Esophagus muscularis mucosa (tissue), 4 donors: ENCODE measurements at regions not wholly inside any gene's neighbourhood (a gene's known extent, or its start where the extent isn't known, plus 50 kb on each side); places are given as distances from the start of the nearest gene placed in this dataset.

ENCODE experiments used
- DNase-seq: peaks from one replicate; pipeline ENCODE4 v3.0.0-alpha.2; 2017; ENCODE audit errors: extremely low spot score
- H3K27ac ChIP-seq, 4 donors: fragments of 200-600 bp; sonication (generic); replicated peaks in 1 of 4; 1 replicate in 3 of 4; 2 replicates in 1 of 4; pipeline ENCODE4 v1.5.1; 2016 to 2019; ENCODE audit warnings: mild to moderate bottlenecking in 1 of 4
- H3K27me3 ChIP-seq, 4 donors: fragments of 200-600 bp; sonication (generic); one replicate each; pipeline versions ENCODE4 v1.5.1 to v1.6.0; 2016 to 2019
- H3K36me3 ChIP-seq, 4 donors: fragments of 200-600 bp; sonication (generic); one replicate each; pipeline ENCODE4 v1.5.1; 2016 to 2019
- H3K4me1 ChIP-seq, 4 donors: fragments of 200-600 bp; sonication (generic); one replicate each; pipeline ENCODE4 v1.5.1; 2016 to 2019
- H3K4me3 ChIP-seq, 4 donors: fragments of 200-600 bp; sonication (generic); 1 replicate in 2 of 4; 2 replicates in 2 of 4; pipeline ENCODE4 v1.5.1; 2016 to 2019; ENCODE audit warnings: mild to moderate bottlenecking in 4 of 4, moderate library complexity in 1 of 4
- H3K9me3 ChIP-seq, 4 donors: fragments of 200-600 bp; sonication (generic); 1 replicate in 3 of 4; 2 replicates in 1 of 4; pipeline ENCODE4 v1.5.1; 2016 to 2019
- CTCF ChIP-seq, 3 experiments: fragments of 200-600 bp in 2 of 3; fragments of 450-650 bp in 1 of 3; sonication (generic) in 2 of 3; IDR thresholded peaks; one replicate each; pipeline ENCODE4 v1.5.1; 2017 to 2019; ENCODE audit warnings: antibody characterized with exemption in 3 of 3, mild to moderate bottlenecking in 2 of 3, moderate library complexity in 1 of 3
- EP300 ChIP-seq: sonication (generic); formaldehyde crosslinking; IDR thresholded peaks from one replicate; pipeline ENCODE4 v1.6.1; 2017; ENCODE audit warnings: antibody characterized with exemption
- POLR2A ChIP-seq: fragments of 450-650 bp; IDR thresholded peaks from one replicate; pipeline ENCODE4 v1.6.1; 2017; ENCODE audit warnings: antibody characterized with exemption, moderate library complexity, mild to moderate bottlenecking, low read depth
- POLR2AphosphoS5 ChIP-seq, 2 donors: sonication (generic); formaldehyde crosslinking; IDR thresholded peaks; one replicate each; pipeline ENCODE4 v1.6.1; 2017; ENCODE audit warnings: antibody characterized with exemption in 2 of 2
- WGBS: methylation state at CpG from one replicate; pipeline ENCODE4 v1.1.5; 2018; 5-methylcytosine and 5-hydroxymethylcytosine counted together
- intact Hi-C: fragments of 100-400 bp; cut with DNase I; formaldehyde crosslinking; loops from one replicate; pipeline ENCODE4 v1.15.1; 2023

GRCh38 chr2:12363138-12363537 is 353.6 kb upstream of the TRIB2 start:
- H3K36me3 ChIP-seq: no peaks in the 10 kb centered on the region
- intact Hi-C loops: no loop called here
- no peak overlapping the region for H3K4me3 ChIP-seq
- H3K4me1 ChIP-seq: peaks cover 0 to 1% (median 0%) of the 10 kb centered on the region in 4 donors
- 87% methylated on average over 3 of the region's 3 CpGs for WGBS
- no peak for DNase-seq
- TF ChIP-seq POLR2AphosphoS5 (IDR thresholded peaks at IDR 0.05) (no peak), CTCF (IDR thresholded peaks at IDR 0.05) (no peak), EP300 (no peak), POLR2A (no peak)
- H3K9me3 ChIP-seq: no peaks in the 10 kb centered on the region
- H3K27ac ChIP-seq: no peak overlapping the region
- no peaks in the 10 kb centered on the region for H3K27me3 ChIP-seq

GRCh38 chr2:12363569-12363968 is 353.2 kb upstream of the TRIB2 start:
- WGBS: 48% methylated on average over 1 of the region's 1 CpG
- Histone ChIP-seq H3K9me3 (no peaks in the 10 kb centered on the region), H3K4me1 (peaks cover 0 to 5% (median 0%) of the 10 kb centered on the region in 4 donors), H3K36me3 (no peaks in the 10 kb centered on the region), H3K27me3 (no peaks in the 10 kb centered on the region), H3K4me3 (no peak overlapping the region), H3K27ac (no peak overlapping the region)
- intact Hi-C loops: no loop called here
- TF ChIP-seq POLR2A (no peak), EP300 (no peak), CTCF (IDR thresholded peaks at IDR 0.05) (no peak), POLR2AphosphoS5 (IDR thresholded peaks at IDR 0.05) (no peak)
- no peak for DNase-seq

GRCh38 chr2:12369566-12369965 is 347.2 kb upstream of the TRIB2 start:
- no peak for DNase-seq
- Histone ChIP-seq H3K9me3 (no peaks in the 10 kb centered on the region), H3K36me3 (no peaks in the 10 kb centered on the region), H3K27ac (no peak overlapping the region), H3K4me1 (peaks cover 0 to 5% (median 0%) of the 10 kb centered on the region in 4 donors), H3K4me3 (no peak overlapping the region), H3K27me3 (no peaks in the 10 kb centered on the region)
- TF ChIP-seq CTCF (IDR thresholded peaks at IDR 0.05) (no peak), EP300 (no peak), POLR2A (no peak), POLR2AphosphoS5 (IDR thresholded peaks at IDR 0.05) (no peak)
- WGBS: 95% methylated on average over 3 of the region's 3 CpGs
- intact Hi-C loops: no loop called here

- WGBS: 91% methylated on average over 1 of the region's 1 CpG
- TF ChIP-seq CTCF (IDR thresholded peaks at IDR 0.05) (no peak), EP300 (no peak), POLR2A (no peak), POLR2AphosphoS5 (IDR thresholded peaks at IDR 0.05) (no peak)
- Histone ChIP-seq H3K4me1 (no peaks in the 10 kb centered on the region), H3K27me3 (no peaks in the 10 kb centered on the region), H3K36me3 (no peaks in the 10 kb centered on the region), H3K27ac (no peak overlapping the region), H3K9me3 (no peaks in the 10 kb centered on the region), H3K4me3 (no peak overlapping the region)
- intact Hi-C loops: no loop called here
- no peak for DNase-seq
These were observed 340.7 kb upstream of the TRIB2 start for GRCh38 chr2:12376025-12376424.

GRCh38 chr2:12379143-12379542 is 337.6 kb upstream of the TRIB2 start:
- intact Hi-C loops: no loop called here
- no peak overlapping the region for H3K27ac ChIP-seq
- no peaks in the 10 kb centered on the region for H3K9me3 ChIP-seq
- WGBS: 88% methylated on average over 1 of the region's 1 CpG
- DNase-seq: no peak
- no peak for TF ChIP-seq EP300
- no peak for TF ChIP-seq POLR2A
- TF ChIP-seq CTCF (IDR thresholded peaks at IDR 0.05): no peak
- TF ChIP-seq POLR2AphosphoS5 (IDR thresholded peaks at IDR 0.05): no peak
- no peaks in the 10 kb centered on the region for H3K4me1 ChIP-seq
- no peaks in the 10 kb centered on the region for H3K36me3 ChIP-seq
- H3K27me3 ChIP-seq: no peaks in the 10 kb centered on the region
- no peak overlapping the region for H3K4me3 ChIP-seq
